ENCODE measurements at regions not wholly inside any gene's neighbourhood (a gene's known extent, or its start where the extent isn't known, plus 50 kb on each side); places are given as distances from the start of the nearest gene placed in this dataset.

- Histone ChIP-seq H3K27ac (no peak overlapping the region), H3K4me3 (no peak overlapping the region)
- DNase-seq (ENCODE audit: low spot score): no peak
- TF ChIP-seq CTCF (IDR thresholded peaks at IDR 0.05): no peak
Observed at GRCh38 chr13:97535614-97536013, 101.6 kb downstream of the RAP2A start.

- no peak overlapping the region for H3K27ac ChIP-seq
- no peak overlapping the region for H3K4me3 ChIP-seq
- DNase-seq (ENCODE audit: low spot score): no peak
- no peak for TF ChIP-seq CTCF (IDR thresholded peaks at IDR 0.05)
Observed at GRCh38 chr13:97537110-97537509, 103.1 kb downstream of the RAP2A start.

- H3K27ac ChIP-seq: no peak overlapping the region
- TF ChIP-seq CTCF (IDR thresholded peaks at IDR 0.05): no peak
- DNase-seq (ENCODE audit: low spot score): no peak
- H3K4me3 ChIP-seq: no peak overlapping the region
Observed at GRCh38 chr13:97538203-97538602, 104.2 kb downstream of the RAP2A start.

GRCh38 chr13:97539651-97540610 is 106.0 kb downstream of the RAP2A start:
- Histone ChIP-seq H3K4me3 (no peak overlapping the region), H3K27ac (no peak overlapping the region)
- DNase-seq (ENCODE audit: low spot score): no peak
- no peak for TF ChIP-seq CTCF (IDR thresholded peaks at IDR 0.05)

GRCh38 chr13:97540696-97541095 is 106.7 kb downstream of the RAP2A start:
- no peak for DNase-seq (ENCODE audit: low spot score)
- no peak overlapping the region for H3K27ac ChIP-seq

GRCh38 chr13:97542102-97542685 is 108.2 kb downstream of the RAP2A start:
- no peak for TF ChIP-seq CTCF (IDR thresholded peaks at IDR 0.05)
- no peak overlapping the region for H3K27ac ChIP-seq
- DNase-seq (ENCODE audit: low spot score): no peak
- H3K4me3 ChIP-seq: no peak overlapping the region

More at GRCh38 chr13:97540696-97541095, 106.7 kb downstream of the RAP2A start:
- H3K4me3 ChIP-seq: no peak overlapping the region
- TF ChIP-seq CTCF (IDR thresholded peaks at IDR 0.05): no peak
